ENCODE measurements at regions not wholly inside any gene's neighbourhood (a gene's known extent, or its start where the extent isn't known, plus 50 kb on each side); places are given as distances from the start of the nearest gene placed in this dataset.
"Not testable (repeated sequence)": the region's sequence is repeated elsewhere in the genome, so short reads cannot be mapped to it uniquely, and the experiment has no call there.

- DNase-seq, result peak; percentile 23
Measured at GRCh38 chr12:9449181-9449580, 158.5 kb downstream of the KLRB1 start.

GRCh38 chr12:9448648-9449047 lies 159.1 kb downstream of the KLRB1 start:
- DNase-seq, result not testable (repeated sequence)

GRCh38 chr12:9447791-9448614 lies 159.7 kb downstream of the KLRB1 start:
- peak; percentile 80 for DNase-seq

- not testable (repeated sequence) for DNase-seq
Measured at GRCh38 chr12:9446883-9447761, 160.6 kb downstream of the KLRB1 start.

GRCh38 chr12:9440428-9440827 lies 167.3 kb downstream of the KLRB1 start:
- not testable (repeated sequence) for DNase-seq

GRCh38 chr12:9435682-9436081 lies 172.0 kb downstream of the KLRB1 start:
- not testable (repeated sequence) for DNase-seq

GRCh38 chr12:9430385-9430784 lies 177.3 kb downstream of the KLRB1 start:
- not testable (repeated sequence) for DNase-seq

- DNase-seq, result not testable (repeated sequence)
Measured at GRCh38 chr12:9428856-9429255, 178.9 kb downstream of the KLRB1 start.

- DNase-seq, result not testable (repeated sequence)
Measured at GRCh38 chr12:9425429-9425828, 182.3 kb downstream of the KLRB1 start.

- not testable (repeated sequence) for DNase-seq
Measured at GRCh38 chr12:9424175-9424740, 183.5 kb downstream of the KLRB1 start.

- DNase-seq, result not testable (repeated sequence)
Measured at GRCh38 chr12:9422689-9423088, 185.0 kb downstream of the KLRB1 start.

- not testable (repeated sequence) for DNase-seq
Measured at GRCh38 chr12:9421520-9422086, 186.1 kb downstream of the KLRB1 start.

GRCh38 chr12:9420817-9421519 lies 186.7 kb downstream of the KLRB1 start:
- not testable (repeated sequence) for DNase-seq

- DNase-seq, result not testable (repeated sequence)
Measured at GRCh38 chr12:9418669-9419041, 189.1 kb downstream of the KLRB1 start.

GRCh38 chr12:9417947-9418668 lies 189.6 kb downstream of the KLRB1 start:
- not testable (repeated sequence) for DNase-seq

GRCh38 chr12:9417341-9417740 lies 190.4 kb downstream of the KLRB1 start:
- DNase-seq, result not testable (repeated sequence)

- DNase-seq, result not testable (repeated sequence)
Measured at GRCh38 chr12:9416346-9416745, 191.4 kb downstream of the KLRB1 start.

- not testable (repeated sequence) for DNase-seq
Measured at GRCh38 chr12:9415898-9416297, 191.8 kb downstream of the KLRB1 start.

- DNase-seq, result not testable (repeated sequence)
Measured at GRCh38 chr12:9413862-9414261, 193.9 kb downstream of the KLRB1 start.

- DNase-seq, result not testable (repeated sequence)
Measured at GRCh38 chr12:9412459-9412858, 195.3 kb downstream of the KLRB1 start.

GRCh38 chr12:9411616-9412268 lies 196.0 kb downstream of the KLRB1 start:
- DNase-seq, result not testable (repeated sequence)

Data from HCEC 1CT (cell line).